ENCODE measurements at regions not wholly inside any gene's neighbourhood (a gene's known extent, or its start where the extent isn't known, plus 50 kb on each side); places are given as distances from the start of the nearest gene placed in this dataset.

- H3K4me3 ChIP-seq: no peak overlapping the region
- no peak for TF ChIP-seq CTCF (IDR thresholded peaks at IDR 0.05)
- intact Hi-C loops (cut with DNase I): no loop called here
Measured at GRCh38 chr2:220707261-220707660, 864.8 kb downstream of the EPHA4 start.

GRCh38 chr2:220708366-220708765 is 863.7 kb downstream of the EPHA4 start:
- H3K27ac ChIP-seq: no peak overlapping the region
- no peak overlapping the region for H3K4me3 ChIP-seq
- H3K4me1 ChIP-seq: no peaks in the 10 kb centered on the region
- no peaks in the 10 kb centered on the region for H3K9me3 ChIP-seq
- DNase-seq: no peak
- intact Hi-C loops (cut with DNase I): no loop called here
- TF ChIP-seq CTCF (IDR thresholded peaks at IDR 0.05): no peak
- no peaks in the 10 kb centered on the region for H3K36me3 ChIP-seq
- ATAC-seq: no peak
- H3K27me3 ChIP-seq: peaks cover 4% of the 10 kb centered on the region

More at GRCh38 chr2:220707261-220707660, 864.8 kb downstream of the EPHA4 start:
- Histone ChIP-seq H3K9me3 (no peaks in the 10 kb centered on the region), H3K36me3 (no peaks in the 10 kb centered on the region), H3K4me1 (no peaks in the 10 kb centered on the region), H3K27me3 (peaks cover 4% of the 10 kb centered on the region), H3K27ac (no peak overlapping the region)
- no peak for DNase-seq
- no peak for ATAC-seq

- intact Hi-C loops (cut with DNase I): no loop called here
- H3K4me1 ChIP-seq: no peaks in the 10 kb centered on the region
- no peak for DNase-seq
- H3K27ac ChIP-seq: no peak overlapping the region
- no peaks in the 10 kb centered on the region for H3K36me3 ChIP-seq
- ATAC-seq: no peak
- no peaks in the 10 kb centered on the region for H3K27me3 ChIP-seq
- H3K9me3 ChIP-seq: no peaks in the 10 kb centered on the region
- no peak for TF ChIP-seq CTCF (IDR thresholded peaks at IDR 0.05)
- H3K4me3 ChIP-seq: no peak overlapping the region
Measured at GRCh38 chr2:220717283-220717682, 854.8 kb downstream of the EPHA4 start.

DNA sequence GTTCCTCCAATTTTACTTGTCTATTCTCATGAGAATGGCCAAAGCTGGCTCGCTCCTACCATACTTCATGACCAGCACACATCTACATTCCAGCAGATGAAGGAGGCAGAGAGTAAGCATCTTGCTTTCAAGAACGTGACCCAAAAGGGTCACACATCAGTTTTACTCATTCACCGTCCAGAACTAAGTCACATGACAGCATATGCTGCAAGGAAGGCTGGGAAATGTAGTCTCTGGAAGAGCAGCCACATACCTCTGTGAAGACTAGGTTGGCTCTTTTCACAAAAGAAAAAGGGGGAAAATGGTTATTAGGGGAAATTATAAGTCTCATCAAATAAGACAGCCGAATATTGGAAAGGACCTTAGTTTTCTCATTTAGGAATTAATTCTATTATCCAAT is 835.3 kb downstream of the EPHA4 start:
- ATAC-seq (no peak), DNase-seq (no peak)
- TF ChIP-seq CTCF (IDR thresholded peaks at IDR 0.05): no peak
- no peaks in the 10 kb centered on the region for H3K4me1 ChIP-seq
- no peak overlapping the region for H3K4me3 ChIP-seq
- no peaks in the 10 kb centered on the region for H3K36me3 ChIP-seq
- no peaks in the 10 kb centered on the region for H3K9me3 ChIP-seq
- intact Hi-C loops (cut with DNase I): no loop called here
- no peaks in the 10 kb centered on the region for H3K27me3 ChIP-seq
- H3K27ac ChIP-seq: no peak overlapping the region

GRCh38 chr2:220743203-220743602 is 828.9 kb downstream of the EPHA4 start:
- ATAC-seq (no peak), DNase-seq (no peak)
- H3K4me3 ChIP-seq: no peak overlapping the region
- no peaks in the 10 kb centered on the region for H3K27me3 ChIP-seq
- no peaks in the 10 kb centered on the region for H3K36me3 ChIP-seq
- intact Hi-C loops (cut with DNase I): no loop called here
- H3K27ac ChIP-seq: no peak overlapping the region
- TF ChIP-seq CTCF (IDR thresholded peaks at IDR 0.05): no peak
- no peaks in the 10 kb centered on the region for H3K4me1 ChIP-seq
- H3K9me3 ChIP-seq: no peaks in the 10 kb centered on the region

GRCh38 chr2:220744861-220745260 is 827.2 kb downstream of the EPHA4 start:
- Histone ChIP-seq H3K9me3 (no peaks in the 10 kb centered on the region), H3K4me3 (no peak overlapping the region), H3K36me3 (no peaks in the 10 kb centered on the region), H3K4me1 (no peaks in the 10 kb centered on the region), H3K27me3 (no peaks in the 10 kb centered on the region), H3K27ac (no peak overlapping the region)
- intact Hi-C loops (cut with DNase I): no loop called here
- ATAC-seq (no peak), DNase-seq (no peak)
- TF ChIP-seq CTCF (IDR thresholded peaks at IDR 0.05): no peak

Data from upper lobe of right lung (tissue), 1 donor.